ENCODE measurements at regions not wholly inside any gene's neighbourhood (a gene's known extent, or its start where the extent isn't known, plus 50 kb on each side); places are given as distances from the start of the nearest gene placed in this dataset.
"Not testable (repeated sequence)": the region's sequence is repeated elsewhere in the genome, so short reads cannot be mapped to it uniquely, and the experiment has no call there.

- FAIRE-seq (no peak), DNase-seq (ENCODE audit: insufficient read length, low spot score) (no peak)
- TF ChIP-seq POLR2A (IDR thresholded peaks at IDR 0.05; ENCODE audit: low read depth, low read length): no peak
Measured at GRCh38 chr4:129966175-129966574, 870.2 kb downstream of the C4orf33 start.

- no peak for TF ChIP-seq POLR2A (IDR thresholded peaks at IDR 0.05; ENCODE audit: low read depth, low read length)
- FAIRE-seq (no peak), DNase-seq (ENCODE audit: insufficient read length, low spot score) (no peak)
Measured at GRCh38 chr4:129968366-129968765, 872.4 kb downstream of the C4orf33 start.

- FAIRE-seq: no peak
- TF ChIP-seq POLR2A (IDR thresholded peaks at IDR 0.05; ENCODE audit: low read depth, low read length): no peak
- no peak for DNase-seq (ENCODE audit: insufficient read length, low spot score)
Measured at GRCh38 chr4:129968778-129969177, 872.8 kb downstream of the C4orf33 start.

- DNase-seq (ENCODE audit: insufficient read length, low spot score): no peak
- no peak for FAIRE-seq
- no peak for TF ChIP-seq POLR2A (IDR thresholded peaks at IDR 0.05; ENCODE audit: low read depth, low read length)
Measured at GRCh38 chr4:129970801-129971200, 874.8 kb downstream of the C4orf33 start.

- DNase-seq (ENCODE audit: insufficient read length, low spot score): no peak
- no peak for FAIRE-seq
- no peak for TF ChIP-seq POLR2A (IDR thresholded peaks at IDR 0.05; ENCODE audit: low read depth, low read length)
Measured at GRCh38 chr4:129971419-129971818, 875.5 kb downstream of the C4orf33 start.

GRCh38 chr4:129972257-129972656, 876.3 kb downstream of the C4orf33 start:
- FAIRE-seq (no peak), DNase-seq (ENCODE audit: insufficient read length, low spot score) (no peak)

GRCh38 chr4:129974730-129975129, 878.8 kb downstream of the C4orf33 start:
- DNase-seq (ENCODE audit: insufficient read length, low spot score) (no peak), FAIRE-seq (no peak)
- TF ChIP-seq POLR2A (IDR thresholded peaks at IDR 0.05; ENCODE audit: low read depth, low read length): no peak

More at GRCh38 chr4:129972257-129972656, 876.3 kb downstream of the C4orf33 start:
- no peak for TF ChIP-seq POLR2A (IDR thresholded peaks at IDR 0.05; ENCODE audit: low read depth, low read length)

- no peak for TF ChIP-seq POLR2A (IDR thresholded peaks at IDR 0.05; ENCODE audit: low read depth, low read length)
- FAIRE-seq (no peak), DNase-seq (ENCODE audit: insufficient read length, low spot score) (no peak)
Measured at GRCh38 chr4:129978315-129978714, 882.4 kb downstream of the C4orf33 start.

- TF ChIP-seq POLR2A (IDR thresholded peaks at IDR 0.05; ENCODE audit: low read depth, low read length): no peak
- DNase-seq (ENCODE audit: insufficient read length, low spot score) (no peak), FAIRE-seq (no peak)
Measured at GRCh38 chr4:129988957-129989356, 893.0 kb downstream of the C4orf33 start.

- DNase-seq (ENCODE audit: insufficient read length, low spot score) (no peak), FAIRE-seq (no peak)
- TF ChIP-seq POLR2A (IDR thresholded peaks at IDR 0.05; ENCODE audit: low read depth, low read length): no peak
Measured at GRCh38 chr4:129994715-129995114, 898.8 kb downstream of the C4orf33 start.

- FAIRE-seq: no peak
- TF ChIP-seq POLR2A (IDR thresholded peaks at IDR 0.05; ENCODE audit: low read depth, low read length): no peak
Measured at GRCh38 chr4:129998436-129999150, 902.6 kb downstream of the C4orf33 start.

GRCh38 chr4:129999156-129999555, 903.2 kb downstream of the C4orf33 start:
- TF ChIP-seq POLR2A (IDR thresholded peaks at IDR 0.05; ENCODE audit: low read depth, low read length): no peak
- FAIRE-seq: no peak
- no peak for DNase-seq (ENCODE audit: insufficient read length, low spot score)

More at GRCh38 chr4:129998436-129999150, 902.6 kb downstream of the C4orf33 start:
- no peak for DNase-seq (ENCODE audit: insufficient read length, low spot score)

- FAIRE-seq: no peak
- no peak for TF ChIP-seq POLR2A (IDR thresholded peaks at IDR 0.05; ENCODE audit: low read depth, low read length)
- no peak for DNase-seq (ENCODE audit: insufficient read length, low spot score)
Measured at GRCh38 chr4:130008461-130008860, 912.5 kb downstream of the C4orf33 start.

- not testable (repeated sequence) for DNase-seq (ENCODE audit: insufficient read length, low spot score); FAIRE-seq
Measured at GRCh38 chr4:130012806-130013205, 916.9 kb downstream of the C4orf33 start.

- DNase-seq (ENCODE audit: insufficient read length, low spot score) (no peak), FAIRE-seq (no peak)
- no peak for TF ChIP-seq POLR2A (IDR thresholded peaks at IDR 0.05; ENCODE audit: low read depth, low read length)
Measured at GRCh38 chr4:130021706-130022105, 925.8 kb downstream of the C4orf33 start.
